SK-N-SH (cell line): ENCODE measurements at regions not wholly inside any gene's neighbourhood (a gene's known extent, or its start where the extent isn't known, plus 50 kb on each side); places are given as distances from the start of the nearest gene placed in this dataset.

Experiments
- CTCF ChIA-PET: fragments of 300-600, 350-600 bp; formaldehyde crosslinking; extraction: SDS; loops from one replicate; lab custom pipeline; 2021; lab: Yijun Ruan, JAX
- POLR2A ChIA-PET: fragments of 350-600 bp; sonication (Branson Sonifier 250); formaldehyde crosslinking; extraction: SDS; loops from one replicate; lab custom pipeline; 2020; ENCODE audit warnings: antibody characterized with exemption, inconsistent platforms; lab: Yijun Ruan, JAX
- DNase-seq: peaks from one replicate; pipeline ENCODE4 v3.0.0; 2012
- H2AFZ ChIP-seq: fragments of 200-600 bp; sonication (generic); 2 replicates; pipeline ENCODE4 v1.8.1; 2016; ENCODE audit warnings: antibody characterized with exemption, mild to moderate bottlenecking, low read depth
- H3F3A ChIP-seq: fragments of 200-600 bp; sonication (generic); replicated peaks from 2 replicates; pipeline ENCODE3; 2016; ENCODE audit warnings: antibody characterized with exemption, mild to moderate bottlenecking; ENCODE audit not compliant: insufficient read depth
- H3K27ac ChIP-seq, 2 experiments: fragments of 200-500 bp in 1 of 2; fragments of 200-600 bp in 1 of 2; sonication (Bioruptor generic) in 1 of 2; sonication (generic), shearing (Covaris generic) in 1 of 2; 2 replicates each; pipeline versions ENCODE4 v1.5.1 to v1.6.1; 2014 to 2016; ENCODE audit warnings: low read depth in 2 of 2, inconsistent platforms in 1 of 2, low read length in 1 of 2, mild to moderate bottlenecking in 1 of 2, mixed read lengths in 1 of 2
- H3K27me3 ChIP-seq: fragments of 200-600 bp; sonication (generic), shearing (Covaris generic); 2 replicates; pipeline ENCODE4 v1.6.1; 2016; ENCODE audit warnings: mixed run types; ENCODE audit not compliant: insufficient read depth
- H3K36me3 ChIP-seq, 2 experiments: fragments of 200-500 bp in 1 of 2; fragments of 200-600 bp in 1 of 2; sonication (Bioruptor generic) in 1 of 2; sonication (generic) in 1 of 2; replicated peaks in 1 of 2; 2 replicates each; pipeline versions ENCODE3 to v1.5.1; 2014 to 2016; ENCODE audit warnings: low read length in 1 of 2, mild to moderate bottlenecking in 1 of 2; ENCODE audit not compliant: insufficient read depth in 2 of 2, control insufficient read depth in 1 of 2
- H3K4me1 ChIP-seq, 2 experiments: fragments of 200-500 bp in 1 of 2; fragments of 200-600 bp in 1 of 2; sonication (Bioruptor generic) in 1 of 2; sonication (generic), shearing (Covaris generic) in 1 of 2; 2 replicates each; pipeline versions ENCODE4 v1.5.1 to v1.6.1; 2014 to 2016; ENCODE audit warnings: low read depth in 1 of 2, low read length in 1 of 2, mixed run types in 1 of 2; ENCODE audit not compliant: insufficient read depth in 2 of 2, control insufficient read depth in 1 of 2
- H3K4me2 ChIP-seq: fragments of 200-600 bp; sonication (generic), shearing (Covaris generic); 2 replicates; pipeline ENCODE4 v1.6.1; 2017; ENCODE audit warnings: mixed run types
- H3K4me3 ChIP-seq, 2 experiments: fragments of 200-500 bp in 1 of 2; fragments of 200-600 bp in 1 of 2; sonication (Bioruptor generic) in 1 of 2; sonication (generic), shearing (Covaris generic) in 1 of 2; 2 replicates each; pipeline versions ENCODE4 v1.5.1 to v1.8.1; 2014 to 2016; ENCODE audit warnings: low read depth in 2 of 2, inconsistent platforms in 1 of 2, low read length in 1 of 2, mild to moderate bottlenecking in 1 of 2, mixed read lengths in 1 of 2, moderate library complexity in 1 of 2
- H3K79me2 ChIP-seq: fragments of 200-600 bp; sonication (generic); 2 replicates; pipeline ENCODE4 v1.8.1; 2017; ENCODE audit warnings: mild to moderate bottlenecking; ENCODE audit not compliant: insufficient read depth
- H3K9ac ChIP-seq: fragments of 200-600 bp; sonication (generic); 2 replicates; pipeline ENCODE4 v1.6.1; 2017; ENCODE audit warnings: mixed run types
- H3K9me2 ChIP-seq: fragments of 200-600 bp; sonication (generic); 2 replicates; pipeline ENCODE4 v1.6.1; 2017; ENCODE audit warnings: mixed run types
- H3K9me3 ChIP-seq: fragments of 200-600 bp; sonication (generic); 2 replicates; pipeline ENCODE4 v1.6.1; 2017; ENCODE audit warnings: mixed run types, mild to moderate bottlenecking, moderate library complexity
- H4K20me1 ChIP-seq: fragments of 200-600 bp; sonication (generic); 2 replicates; pipeline ENCODE4 v1.6.1; 2017; ENCODE audit warnings: mild to moderate bottlenecking, mixed run types; ENCODE audit not compliant: insufficient read depth
- CHD2 ChIP-seq: fragments of 150-350 bp; IDR thresholded peaks from 2 replicates; pipeline ENCODE4 v1.6.1; 2018; ENCODE audit warnings: low read length; ENCODE audit not compliant: partially characterized antibody
- ELF1 ChIP-seq: IDR thresholded peaks from 2 replicates; pipeline ENCODE4 v1.4.0; 2012
- FOXJ3 ChIP-seq: sonication (generic); formaldehyde crosslinking; IDR thresholded peaks from 2 replicates; pipeline ENCODE4 v1.5.1; 2020; ENCODE audit warnings: mild to moderate bottlenecking, missing genetic modification reagents
- GATA2 ChIP-seq: sonication (generic); formaldehyde crosslinking; IDR thresholded peaks from 2 replicates; pipeline ENCODE4 v1.5.0; 2020; ENCODE audit warnings: mild to moderate bottlenecking, missing genetic modification reagents
- JUND ChIP-seq: IDR thresholded peaks from 2 replicates; pipeline ENCODE4 v1.4.0; 2012
- MAX ChIP-seq: IDR thresholded peaks from 2 replicates; pipeline ENCODE4 v1.4.0; 2012; ENCODE audit warnings: low read depth
- MEF2A ChIP-seq: IDR thresholded peaks from 2 replicates; pipeline ENCODE4 v1.4.0; 2012; ENCODE audit warnings: low read depth, borderline replicate concordance
- MXI1 ChIP-seq: IDR thresholded peaks from 2 replicates; pipeline ENCODE4 v1.6.1; 2012; ENCODE audit warnings: mild to moderate bottlenecking, low read depth, low read length, improper control_type of control experiment
- NFIC ChIP-seq: IDR thresholded peaks from 2 replicates; pipeline ENCODE4 v1.4.0; 2012; ENCODE audit warnings: borderline replicate concordance
- POLR2AphosphoS5 ChIP-seq: IDR thresholded peaks from 2 replicates; pipeline ENCODE4 v1.6.1; 2012; ENCODE audit warnings: low read depth, low read length
- RAD21 ChIP-seq: IDR thresholded peaks from 2 replicates; pipeline ENCODE4 v1.6.1; 2012; ENCODE audit warnings: mild to moderate bottlenecking, low read length
- REST ChIP-seq: IDR thresholded peaks from 2 replicates; pipeline ENCODE4 v1.6.1; 2012; ENCODE audit warnings: mild to moderate bottlenecking, low read depth, low read length, moderate library complexity
- RFX5 ChIP-seq: IDR thresholded peaks from 2 replicates; pipeline ENCODE4 v1.6.1; 2012; ENCODE audit warnings: mild to moderate bottlenecking, improper control_type of control experiment, low read length
- SIN3A ChIP-seq: IDR thresholded peaks from 2 replicates; pipeline ENCODE4 v1.6.1; 2012; ENCODE audit warnings: low read depth, mild to moderate bottlenecking, low read length, moderate library complexity, borderline replicate concordance
- TAF1 ChIP-seq: IDR thresholded peaks from 2 replicates; pipeline ENCODE4 v1.6.1; 2012; ENCODE audit warnings: low read depth, mild to moderate bottlenecking, low read length, moderate library complexity, borderline replicate concordance
- USF1 ChIP-seq: IDR thresholded peaks from 2 replicates; pipeline ENCODE4 v1.4.0; 2012; ENCODE audit warnings: low read depth, borderline replicate concordance
- ZBTB33 ChIP-seq: IDR thresholded peaks from 2 replicates; pipeline ENCODE4 v1.4.0; 2012; ENCODE audit warnings: low read depth, borderline replicate concordance
- WGBS: methylation state at CpG from one replicate; pipeline ENCODE4 v1.1.6; 2017; ENCODE audit warnings: low lambda C conversion rate; 5-methylcytosine and 5-hydroxymethylcytosine counted together

GRCh38 chr16:8310816-8311215, 279.5 kb downstream of the TMEM114 start:
- H3K27ac ChIP-seq, result no peak overlapping the region
- no peaks in the 10 kb centered on the region for H3K9me2 ChIP-seq
- DNase-seq, result no peak
- no peak overlapping the region for H3K9ac ChIP-seq
- H3K9me3 ChIP-seq, result no peaks in the 10 kb centered on the region
- H3K4me3 ChIP-seq, result no peak overlapping the region
- no peak overlapping the region for H2AFZ ChIP-seq
- CTCF ChIA-PET, result interaction anchor here (0.9 kb wide), 2 partner anchors 19 to 73 kb away, joined by 3 read pairs; no protein-coding TSS in a partner anchor
- H3K4me1 ChIP-seq, result no peaks in the 10 kb centered on the region
- H3K4me2 ChIP-seq, result no peak overlapping the region
- TF ChIP-seq MAX (no peak), MEF2A (no peak)
- TF ChIP-seq, all 33 proteins: peak for 0
- Histone ChIP-seq H3K79me2 (no peaks in the 10 kb centered on the region), H3K36me3 (no peaks in the 10 kb centered on the region), H3K27me3 (no peaks in the 10 kb centered on the region), H3F3A (no peaks in the 10 kb centered on the region), H4K20me1 (no peaks in the 10 kb centered on the region)
- 31% methylated on average over 6 of the region's 6 CpGs for WGBS
- POLR2A ChIA-PET, result no interaction called here

GRCh38 chr16:8310323-8310722, 280.0 kb downstream of the TMEM114 start:
- Histone ChIP-seq H2AFZ (no peak overlapping the region), H3K79me2 (no peaks in the 10 kb centered on the region), H4K20me1 (no peaks in the 10 kb centered on the region), H3K4me1 (no peaks in the 10 kb centered on the region), H3K9ac (no peak overlapping the region), H3K36me3 (no peaks in the 10 kb centered on the region), H3K4me3 (no peak overlapping the region), H3K4me2 (no peak overlapping the region), H3F3A (no peaks in the 10 kb centered on the region), H3K9me3 (no peaks in the 10 kb centered on the region), H3K27me3 (no peaks in the 10 kb centered on the region), H3K9me2 (no peaks in the 10 kb centered on the region), H3K27ac (no peak overlapping the region)
- DNase-seq, result no peak
- ChIA-PET CTCF (interaction anchor here (0.9 kb wide), 1 partner anchor 19 kb away, joined by 3 read pairs; no protein-coding TSS in a partner anchor), POLR2A (no interaction called here)
- no peak for TF ChIP-seq REST
- no peak for TF ChIP-seq ELF1
- no peak for TF ChIP-seq GATA2
- TF ChIP-seq JUND, result no peak
- no peak for TF ChIP-seq NFIC
- no peak for TF ChIP-seq SIN3A
- TF ChIP-seq CHD2, result no peak
- no peak for TF ChIP-seq FOXJ3
- no peak for TF ChIP-seq MXI1
- no peak for TF ChIP-seq RFX5
- TF ChIP-seq POLR2AphosphoS5, result no peak
- TF ChIP-seq RAD21, result no peak
- no peak for TF ChIP-seq USF1
- no peak for TF ChIP-seq TAF1
- no peak for TF ChIP-seq ZBTB33
- WGBS, result 11% methylated on average over 6 of the region's 6 CpGs
